PC-3 (cell line): ENCODE measurements at regions not wholly inside any gene's neighbourhood (a gene's known extent, or its start where the extent isn't known, plus 50 kb on each side); places are given as distances from the start of the nearest gene placed in this dataset.

Source experiments
- CTCF ChIP-seq: fragments of 300-600 bp; sonication (generic); conservative IDR thresholded peaks from 2 replicates; pipeline ENCODE4 v1.5.1; 2017; ENCODE audit warnings: antibody characterized with exemption, low read depth, mild to moderate bottlenecking, low read length
- EZH2 ChIP-seq: fragments of 300-600 bp; sonication (generic); IDR thresholded peaks from one replicate; pipeline ENCODE4 v1.6.1; 2017; ENCODE audit warnings: antibody characterized with exemption, mild to moderate bottlenecking, low read length; ENCODE audit not compliant: unreplicated experiment

DNA sequence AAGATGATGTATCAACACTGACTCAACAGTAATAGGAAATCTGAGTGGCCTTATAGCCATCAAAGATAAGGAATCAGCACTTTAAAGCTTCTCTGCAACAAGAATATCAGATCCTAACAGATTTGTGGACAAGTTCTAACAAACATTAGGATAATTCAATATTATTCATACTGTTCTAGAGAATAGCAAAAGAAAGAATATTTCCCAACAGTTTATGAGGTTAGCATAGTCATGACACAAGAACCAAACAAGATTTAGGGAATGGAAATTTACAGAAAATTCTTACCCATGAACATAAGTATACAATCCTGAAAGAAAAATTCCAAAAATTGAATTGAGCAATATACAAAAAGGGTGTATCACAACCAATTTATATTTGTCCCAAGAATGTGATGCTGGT is 64.3 kb upstream of the BTBD3 start:
- no peak for TF ChIP-seq CTCF
- TF ChIP-seq EZH2: no peak
